ENCODE measurements at regions not wholly inside any gene's neighbourhood (a gene's known extent, or its start where the extent isn't known, plus 50 kb on each side); places are given as distances from the start of the nearest gene placed in this dataset.

- no peak for TF ChIP-seq POLR2A (IDR thresholded peaks at IDR 0.05)
- TF ChIP-seq, protein P1, sequence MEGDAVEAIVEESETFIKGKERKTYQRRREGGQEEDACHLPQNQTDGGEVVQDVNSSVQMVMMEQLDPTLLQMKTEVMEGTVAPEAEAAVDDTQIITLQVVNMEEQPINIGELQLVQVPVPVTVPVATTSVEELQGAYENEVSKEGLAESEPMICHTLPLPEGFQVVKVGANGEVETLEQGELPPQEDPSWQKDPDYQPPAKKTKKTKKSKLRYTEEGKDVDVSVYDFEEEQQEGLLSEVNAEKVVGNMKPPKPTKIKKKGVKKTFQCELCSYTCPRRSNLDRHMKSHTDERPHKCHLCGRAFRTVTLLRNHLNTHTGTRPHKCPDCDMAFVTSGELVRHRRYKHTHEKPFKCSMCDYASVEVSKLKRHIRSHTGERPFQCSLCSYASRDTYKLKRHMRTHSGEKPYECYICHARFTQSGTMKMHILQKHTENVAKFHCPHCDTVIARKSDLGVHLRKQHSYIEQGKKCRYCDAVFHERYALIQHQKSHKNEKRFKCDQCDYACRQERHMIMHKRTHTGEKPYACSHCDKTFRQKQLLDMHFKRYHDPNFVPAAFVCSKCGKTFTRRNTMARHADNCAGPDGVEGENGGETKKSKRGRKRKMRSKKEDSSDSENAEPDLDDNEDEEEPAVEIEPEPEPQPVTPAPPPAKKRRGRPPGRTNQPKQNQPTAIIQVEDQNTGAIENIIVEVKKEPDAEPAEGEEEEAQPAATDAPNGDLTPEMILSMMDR (IDR thresholded peaks at IDR 0.05 in 8 of 11, conservative IDR thresholded peaks at IDR 0.05 in 3 of 11) = no peak
Measured at GRCh38 chr18:40469851-40470250, 1485.2 kb upstream of the PIK3C3 start.
